ENCODE measurements at regions not wholly inside any gene's neighbourhood (a gene's known extent, or its start where the extent isn't known, plus 50 kb on each side); places are given as distances from the start of the nearest gene placed in this dataset.

- TF ChIP-seq EZH2 (IDR thresholded peaks at IDR 0.05; ENCODE audit: low read length, missing control alignments), result no peak
- TF ChIP-seq, protein P1, sequence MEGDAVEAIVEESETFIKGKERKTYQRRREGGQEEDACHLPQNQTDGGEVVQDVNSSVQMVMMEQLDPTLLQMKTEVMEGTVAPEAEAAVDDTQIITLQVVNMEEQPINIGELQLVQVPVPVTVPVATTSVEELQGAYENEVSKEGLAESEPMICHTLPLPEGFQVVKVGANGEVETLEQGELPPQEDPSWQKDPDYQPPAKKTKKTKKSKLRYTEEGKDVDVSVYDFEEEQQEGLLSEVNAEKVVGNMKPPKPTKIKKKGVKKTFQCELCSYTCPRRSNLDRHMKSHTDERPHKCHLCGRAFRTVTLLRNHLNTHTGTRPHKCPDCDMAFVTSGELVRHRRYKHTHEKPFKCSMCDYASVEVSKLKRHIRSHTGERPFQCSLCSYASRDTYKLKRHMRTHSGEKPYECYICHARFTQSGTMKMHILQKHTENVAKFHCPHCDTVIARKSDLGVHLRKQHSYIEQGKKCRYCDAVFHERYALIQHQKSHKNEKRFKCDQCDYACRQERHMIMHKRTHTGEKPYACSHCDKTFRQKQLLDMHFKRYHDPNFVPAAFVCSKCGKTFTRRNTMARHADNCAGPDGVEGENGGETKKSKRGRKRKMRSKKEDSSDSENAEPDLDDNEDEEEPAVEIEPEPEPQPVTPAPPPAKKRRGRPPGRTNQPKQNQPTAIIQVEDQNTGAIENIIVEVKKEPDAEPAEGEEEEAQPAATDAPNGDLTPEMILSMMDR (conservative IDR thresholded peaks at IDR 0.05 in 1 of 2, IDR thresholded peaks at IDR 0.05 in 1 of 2; ENCODE audit: low read depth in 1 of 2, low read length in 2 of 2), result no peak
These were observed 64.6 kb downstream of the KLF6 start for GRCh38 chr10:3720228-3721019.
